ENCODE measurements at regions not wholly inside any gene's neighbourhood (a gene's known extent, or its start where the extent isn't known, plus 50 kb on each side); places are given as distances from the start of the nearest gene placed in this dataset.

DNA sequence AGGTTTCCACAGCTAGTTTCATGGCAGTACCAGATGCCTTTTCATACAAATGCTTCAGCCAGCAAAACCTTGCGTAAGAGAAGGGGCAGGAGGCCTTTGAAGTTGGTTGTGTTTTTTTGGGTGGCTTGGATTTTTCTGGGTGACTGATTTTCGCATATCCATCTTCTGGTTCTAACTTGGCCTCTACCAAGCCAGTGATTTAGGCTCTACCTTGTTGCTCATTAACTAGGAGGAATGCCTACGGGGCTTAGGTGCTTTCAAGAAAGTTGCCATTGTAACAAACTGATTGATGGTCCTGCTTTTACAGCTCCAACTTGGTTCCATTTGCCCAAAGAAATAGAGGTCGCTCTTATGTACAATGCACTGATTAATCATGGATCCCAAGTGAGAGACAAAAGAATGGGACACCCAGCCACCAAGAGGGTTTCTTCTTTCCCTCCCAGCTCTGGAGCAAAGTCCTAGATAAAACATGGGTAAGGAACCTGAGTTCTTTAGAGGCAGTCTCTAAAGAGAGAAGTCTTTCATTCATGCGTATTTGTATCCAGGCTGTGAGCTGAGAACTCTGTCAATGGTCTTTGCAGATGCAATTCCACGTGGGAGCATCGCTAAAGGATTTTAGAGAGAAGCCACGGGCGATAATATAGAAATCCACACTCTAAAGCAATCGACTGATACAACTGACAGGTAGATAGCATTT is 92.1 kb upstream of the FGFR2 start:
- no peak for DNase-seq (ENCODE audit: low spot score)
- Histone ChIP-seq H3K36me3 (ENCODE audit: control insufficient read depth in 4 of 4, insufficient read depth in 3 of 4, low read depth in 1 of 4, low read length in 3 of 4) (no peaks in the 10 kb centered on the region), H3K9ac (ENCODE audit: low read depth in 1 of 2, low read length in 2 of 2) (no peak overlapping the region), H3K4me3 (ENCODE audit: low read depth in 1 of 3, low read length in 3 of 3) (no peak overlapping the region), H3K4me1 (ENCODE audit: control insufficient read depth in 4 of 4, insufficient read depth in 4 of 4, low read length in 3 of 4) (no peaks in the 10 kb centered on the region), H3K27ac (ENCODE audit: low read depth in 1 of 2, low read length in 2 of 2) (no peak overlapping the region), H3K27me3 (ENCODE audit: control insufficient read depth in 4 of 4, insufficient read depth in 4 of 4, low read length in 3 of 4) (no peaks in the 10 kb centered on the region), H3K9me3 (ENCODE audit: control insufficient read depth in 4 of 4, low read length in 3 of 4) (no peaks in the 10 kb centered on the region)
- no peak for TF ChIP-seq NR2F2 (IDR thresholded peaks at IDR 0.05)
- TF ChIP-seq GABPA (IDR thresholded peaks at IDR 0.05 in 1 of 2, conservative IDR thresholded peaks at IDR 0.05 in 1 of 2) = no peak
- TF ChIP-seq RAD21 (IDR thresholded peaks at IDR 0.05) = no peak
- TF ChIP-seq JUND (IDR thresholded peaks at IDR 0.05) = no peak
- 77% methylated on average over 10 of the region's 10 CpGs for WGBS

DNA sequence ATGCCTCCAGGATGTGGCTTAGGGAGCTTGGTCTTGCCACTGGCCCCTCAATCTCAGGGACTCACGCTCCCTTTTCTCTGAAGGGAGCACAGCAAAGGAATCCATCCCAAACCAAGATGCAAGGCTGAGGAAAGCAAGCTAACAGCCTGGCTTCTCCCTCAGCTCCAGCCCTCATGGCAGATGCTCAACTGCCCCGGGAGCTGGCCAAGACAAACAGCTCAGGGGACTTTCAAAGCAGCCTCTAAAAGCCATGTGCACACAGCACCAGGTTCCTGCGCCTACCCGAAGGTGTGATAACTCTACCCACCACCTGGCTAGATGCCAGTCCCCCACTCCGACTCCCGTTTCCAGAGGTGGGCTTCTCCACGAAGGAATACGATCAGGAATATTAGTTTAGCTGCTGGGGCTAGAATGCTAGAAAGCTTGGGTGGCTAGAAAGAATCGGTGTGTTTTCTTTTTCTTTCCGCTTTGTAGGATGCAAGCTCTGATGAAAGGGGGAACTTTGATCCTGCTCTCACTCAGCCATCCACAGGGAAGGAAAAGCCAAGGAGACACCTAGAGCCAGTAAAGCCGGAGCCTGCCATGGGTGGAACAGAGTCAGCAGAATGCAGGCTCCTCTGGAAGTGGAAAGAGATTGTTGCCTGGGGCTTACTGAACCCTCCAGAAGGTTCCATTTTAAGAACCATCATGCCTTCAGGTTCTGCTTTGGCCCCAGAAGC is 89.0 kb upstream of the FGFR2 start:
- Histone ChIP-seq H3K36me3 (ENCODE audit: control insufficient read depth in 4 of 4, insufficient read depth in 3 of 4, low read depth in 1 of 4, low read length in 3 of 4) (no peaks in the 10 kb centered on the region), H3K9me3 (ENCODE audit: control insufficient read depth in 4 of 4, low read length in 3 of 4) (no peaks in the 10 kb centered on the region), H3K27ac (ENCODE audit: low read depth in 1 of 2, low read length in 2 of 2) (no peak overlapping the region), H3K9ac (ENCODE audit: low read depth in 1 of 2, low read length in 2 of 2) (no peak overlapping the region), H3K4me3 (ENCODE audit: low read depth in 1 of 3, low read length in 3 of 3) (no peak overlapping the region), H3K27me3 (ENCODE audit: control insufficient read depth in 4 of 4, insufficient read depth in 4 of 4, low read length in 3 of 4) (no peaks in the 10 kb centered on the region), H3K4me1 (ENCODE audit: control insufficient read depth in 4 of 4, insufficient read depth in 4 of 4, low read length in 3 of 4) (no peaks in the 10 kb centered on the region)
- 72% methylated on average over 11 of the region's 11 CpGs for WGBS
- DNase-seq (ENCODE audit: low spot score) = no peak
- TF ChIP-seq EGR1 (IDR thresholded peaks at IDR 0.05; ENCODE audit: low read depth in 2 of 2) = no peak

DNA sequence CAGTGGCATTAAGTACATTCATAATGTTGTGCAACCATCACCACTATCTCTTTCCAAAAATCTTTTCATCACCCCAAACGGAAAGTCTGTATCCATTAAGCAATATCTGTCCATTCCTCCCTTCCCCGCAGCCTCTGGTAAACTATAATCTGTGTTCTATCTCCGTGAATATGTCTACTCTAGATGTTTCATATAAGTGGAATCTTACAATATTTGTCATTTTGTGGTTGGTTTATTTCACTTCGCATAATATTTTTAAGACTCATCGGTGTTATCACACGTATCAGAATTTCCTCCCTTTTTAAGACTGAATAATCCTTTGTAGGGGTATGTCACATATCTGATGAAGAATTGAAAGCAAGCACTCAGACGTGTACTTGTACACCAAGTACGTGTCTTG is 86.0 kb upstream of the FGFR2 start:
- Histone ChIP-seq H3K36me3 (ENCODE audit: control insufficient read depth in 4 of 4, insufficient read depth in 3 of 4, low read depth in 1 of 4, low read length in 3 of 4) (no peaks in the 10 kb centered on the region), H3K4me3 (ENCODE audit: low read depth in 1 of 3, low read length in 3 of 3) (no peak overlapping the region), H3K27me3 (ENCODE audit: control insufficient read depth in 4 of 4, insufficient read depth in 4 of 4, low read length in 3 of 4) (no peaks in the 10 kb centered on the region), H3K4me1 (ENCODE audit: control insufficient read depth in 4 of 4, insufficient read depth in 4 of 4, low read length in 3 of 4) (no peaks in the 10 kb centered on the region), H3K27ac (ENCODE audit: low read depth in 1 of 2, low read length in 2 of 2) (no peak overlapping the region), H3K9ac (ENCODE audit: low read depth in 1 of 2, low read length in 2 of 2) (no peak overlapping the region), H3K9me3 (ENCODE audit: control insufficient read depth in 4 of 4, low read length in 3 of 4) (no peaks in the 10 kb centered on the region)
- WGBS = 86% methylated on average over 8 of the region's 8 CpGs
- TF ChIP-seq, protein P1, sequence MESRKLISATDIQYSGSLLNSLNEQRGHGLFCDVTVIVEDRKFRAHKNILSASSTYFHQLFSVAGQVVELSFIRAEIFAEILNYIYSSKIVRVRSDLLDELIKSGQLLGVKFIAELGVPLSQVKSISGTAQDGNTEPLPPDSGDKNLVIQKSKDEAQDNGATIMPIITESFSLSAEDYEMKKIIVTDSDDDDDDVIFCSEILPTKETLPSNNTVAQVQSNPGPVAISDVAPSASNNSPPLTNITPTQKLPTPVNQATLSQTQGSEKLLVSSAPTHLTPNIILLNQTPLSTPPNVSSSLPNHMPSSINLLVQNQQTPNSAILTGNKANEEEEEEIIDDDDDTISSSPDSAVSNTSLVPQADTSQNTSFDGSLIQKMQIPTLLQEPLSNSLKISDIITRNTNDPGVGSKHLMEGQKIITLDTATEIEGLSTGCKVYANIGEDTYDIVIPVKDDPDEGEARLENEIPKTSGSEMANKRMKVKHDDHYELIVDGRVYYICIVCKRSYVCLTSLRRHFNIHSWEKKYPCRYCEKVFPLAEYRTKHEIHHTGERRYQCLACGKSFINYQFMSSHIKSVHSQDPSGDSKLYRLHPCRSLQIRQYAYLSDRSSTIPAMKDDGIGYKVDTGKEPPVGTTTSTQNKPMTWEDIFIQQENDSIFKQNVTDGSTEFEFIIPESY (IDR thresholded peaks at IDR 0.05) = no peak
- TF ChIP-seq HNF4A (conservative IDR thresholded peaks at IDR 0.05) = no peak
- TF ChIP-seq, protein P2, sequence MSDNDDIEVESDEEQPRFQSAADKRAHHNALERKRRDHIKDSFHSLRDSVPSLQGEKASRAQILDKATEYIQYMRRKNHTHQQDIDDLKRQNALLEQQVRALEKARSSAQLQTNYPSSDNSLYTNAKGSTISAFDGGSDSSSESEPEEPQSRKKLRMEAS (IDR thresholded peaks at IDR 0.05) = no peak
- TF ChIP-seq RAD21 (IDR thresholded peaks at IDR 0.05) = no peak
- no peak for TF ChIP-seq GABPA (IDR thresholded peaks at IDR 0.05 in 1 of 2, conservative IDR thresholded peaks at IDR 0.05 in 1 of 2)
- no peak for TF ChIP-seq SP1 (IDR thresholded peaks at IDR 0.05)
- TF ChIP-seq TAF1 (conservative IDR thresholded peaks at IDR 0.05) = no peak
- TF ChIP-seq FOXA2 (IDR thresholded peaks at IDR 0.05) = no peak
- TF ChIP-seq YY1 (IDR thresholded peaks at IDR 0.05) = no peak
- TF ChIP-seq RXRA (IDR thresholded peaks at IDR 0.05) = no peak
- no peak for TF ChIP-seq NR2F2 (IDR thresholded peaks at IDR 0.05)
- DNase-seq (ENCODE audit: low spot score) = no peak
